Brain microvascular endothelial cell (primary cell): ENCODE measurements at regions not wholly inside any gene's neighbourhood (a gene's known extent, or its start where the extent isn't known, plus 50 kb on each side); places are given as distances from the start of the nearest gene placed in this dataset.

Experiments used
- DNase-seq: peaks from one replicate; pipeline ENCODE4 v3.0.0-alpha.2; 2020
- H3K27ac ChIP-seq: fragments of 250-450 bp; sonication (Bioruptor Pico); 2 replicates; pipeline ENCODE4 v1.5.1; 2020; ENCODE audit warnings: mild to moderate bottlenecking, moderate library complexity
- H3K27me3 ChIP-seq: fragments of 250-450 bp; sonication (Bioruptor Pico); replicated peaks from 2 replicates; pipeline ENCODE4 v1.5.1; 2020; ENCODE audit warnings: mild to moderate bottlenecking
- H3K36me3 ChIP-seq: fragments of 250-450 bp; sonication (Bioruptor Pico); replicated peaks from 2 replicates; pipeline ENCODE4 v1.5.1; 2020; ENCODE audit warnings: mild to moderate bottlenecking
- H3K4me3 ChIP-seq: 2 replicates; pipeline ENCODE4 v1.5.1; 2011; ENCODE audit warnings: low read depth, mild to moderate bottlenecking, control low read depth, low read length, moderate library complexity
- CTCF ChIP-seq: IDR thresholded peaks from 2 replicates; pipeline ENCODE4 v1.5.1; 2011; ENCODE audit warnings: low read depth, mild to moderate bottlenecking, moderate library complexity, low read length, control low read depth, inconsistent platforms; ENCODE audit errors: missing control alignments
- in situ Hi-C: cut with HindIII; loops from 2 replicates; pipeline ENCODE4 v1.10.0; 2017; ENCODE audit warnings: low sequenced_read_pairs, low pct_ligation_motif_present

GRCh38 chr1:5577255-5578040 lies 414.8 kb downstream of the NPHP4 start:
- H3K36me3 ChIP-seq, result no peaks in the 10 kb centered on the region
- in situ Hi-C loops, result no loop called here
- H3K27me3 ChIP-seq, result no peaks in the 10 kb centered on the region
- no peak for TF ChIP-seq CTCF
- no peak for DNase-seq
- no peak overlapping the region for H3K4me3 ChIP-seq
- H3K27ac ChIP-seq, result no peak overlapping the region

GRCh38 chr1:5576673-5577065 lies 415.6 kb downstream of the NPHP4 start:
- Histone ChIP-seq H3K27ac (no peak overlapping the region), H3K4me3 (no peak overlapping the region), H3K36me3 (no peaks in the 10 kb centered on the region), H3K27me3 (no peaks in the 10 kb centered on the region)
- no peak for DNase-seq
- in situ Hi-C loops, result no loop called here
- no peak for TF ChIP-seq CTCF

GRCh38 chr1:5576011-5576672 lies 416.1 kb downstream of the NPHP4 start:
- H3K27ac ChIP-seq, result no peak overlapping the region
- H3K4me3 ChIP-seq, result no peak overlapping the region
- in situ Hi-C loops, result no loop called here
- no peak for DNase-seq
- no peaks in the 10 kb centered on the region for H3K36me3 ChIP-seq
- no peaks in the 10 kb centered on the region for H3K27me3 ChIP-seq
- TF ChIP-seq CTCF, result no peak

DNA sequence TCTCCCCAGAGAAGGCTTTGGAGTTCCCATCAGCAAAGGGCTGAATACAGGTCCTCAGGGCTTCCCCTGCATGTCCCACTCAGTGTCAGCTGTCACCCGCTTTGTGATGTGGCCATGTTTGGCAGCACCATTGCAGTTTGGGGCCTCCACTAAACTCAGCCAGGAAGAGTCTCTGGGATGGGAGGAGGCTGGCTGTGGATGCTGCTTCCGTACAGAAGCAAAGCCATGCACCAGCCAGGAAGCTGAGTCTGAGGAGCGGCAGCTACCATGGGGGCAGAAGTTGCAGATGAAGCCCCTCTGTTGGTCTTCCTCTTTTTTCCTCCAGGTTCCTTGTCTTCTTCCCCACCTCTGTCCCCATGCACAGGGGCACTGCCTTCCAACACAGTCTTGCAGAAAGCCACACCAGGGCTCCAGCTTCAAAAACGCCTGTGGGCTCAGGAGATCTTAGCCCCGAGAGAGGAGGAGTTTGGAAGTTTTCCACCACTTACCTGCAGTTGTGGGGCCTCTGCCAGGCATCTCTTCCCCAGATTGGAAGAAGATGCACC lies 416.8 kb downstream of the NPHP4 start:
- H3K36me3 ChIP-seq, result no peaks in the 10 kb centered on the region
- H3K27me3 ChIP-seq, result no peaks in the 10 kb centered on the region
- in situ Hi-C loops, result no loop called here
- H3K4me3 ChIP-seq, result no peak overlapping the region
- TF ChIP-seq CTCF, result no peak
- DNase-seq, result no peak
- no peak overlapping the region for H3K27ac ChIP-seq

DNA sequence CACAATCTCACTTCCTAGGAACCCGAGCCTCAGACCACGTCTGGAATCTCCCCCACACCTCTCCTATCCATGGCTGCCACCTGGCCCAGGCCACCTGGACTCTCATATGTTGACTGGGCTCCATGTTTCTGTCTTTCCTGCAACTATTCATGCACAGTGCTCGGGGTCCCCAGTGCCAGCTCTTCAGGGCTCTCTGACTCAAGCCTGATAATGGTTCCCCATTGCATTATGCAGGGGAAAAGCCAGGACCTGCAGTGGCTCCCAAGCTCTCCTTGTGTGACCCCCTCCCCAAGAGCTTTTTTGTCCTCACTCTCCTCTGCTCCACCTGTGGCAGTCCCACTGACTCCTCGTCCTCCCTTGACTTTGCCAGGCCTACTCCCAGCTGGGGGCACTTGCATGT lies 417.6 kb downstream of the NPHP4 start:
- Histone ChIP-seq H3K4me3 (no peak overlapping the region), H3K27ac (no peak overlapping the region), H3K27me3 (no peaks in the 10 kb centered on the region), H3K36me3 (no peaks in the 10 kb centered on the region)
- no peak for TF ChIP-seq CTCF
- in situ Hi-C loops, result no loop called here
- DNase-seq, result no peak
